ENCODE measurements at regions not wholly inside any gene's neighbourhood (a gene's known extent, or its start where the extent isn't known, plus 50 kb on each side); places are given as distances from the start of the nearest gene placed in this dataset.
"Not testable (repeated sequence)": the region's sequence is repeated elsewhere in the genome, so short reads cannot be mapped to it uniquely, and the experiment has no call there.

DNA sequence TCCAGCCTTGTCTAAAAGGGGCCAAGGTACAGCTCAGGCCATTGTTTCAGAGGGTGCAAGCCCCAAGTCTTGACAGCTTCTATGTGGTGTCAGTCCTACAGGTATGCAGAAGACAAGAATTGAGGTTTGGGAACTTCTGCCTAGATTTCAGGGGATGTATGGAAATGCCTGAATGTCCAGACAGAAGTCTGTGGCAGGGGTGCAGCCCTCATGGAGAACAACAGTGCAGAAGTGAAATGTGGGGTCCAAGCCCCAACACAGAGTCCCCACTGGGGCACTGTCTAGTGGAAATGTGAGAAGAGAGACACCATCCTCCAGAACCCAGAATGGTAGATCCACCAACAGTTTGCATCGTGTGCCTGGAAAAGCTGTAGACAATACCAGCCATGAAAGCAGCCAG, 400.3 kb upstream of the CAMK1G start:
- TF ChIP-seq TAF1 (IDR thresholded peaks at IDR 0.05; ENCODE audit: borderline replicate concordance, low read depth, low read length) (no peak), POLR2A (IDR thresholded peaks at IDR 0.05; ENCODE audit: low read depth, low read length) (no peak), POLR2AphosphoS5 (IDR thresholded peaks at IDR 0.05; ENCODE audit: low read depth, low read length) (no peak)
- FAIRE-seq = no peak
- DNase-seq (ENCODE audit: insufficient read length) = no peak

GRCh38 chr1:209187589-209187988, 395.9 kb upstream of the CAMK1G start:
- DNase-seq (ENCODE audit: insufficient read length) = no peak
- no peak for FAIRE-seq
- no peak for TF ChIP-seq POLR2A (IDR thresholded peaks at IDR 0.05; ENCODE audit: low read depth, low read length)
- TF ChIP-seq POLR2AphosphoS5 (IDR thresholded peaks at IDR 0.05; ENCODE audit: low read depth, low read length) = no peak
- TF ChIP-seq TAF1 (IDR thresholded peaks at IDR 0.05; ENCODE audit: borderline replicate concordance, low read depth, low read length) = no peak

DNA sequence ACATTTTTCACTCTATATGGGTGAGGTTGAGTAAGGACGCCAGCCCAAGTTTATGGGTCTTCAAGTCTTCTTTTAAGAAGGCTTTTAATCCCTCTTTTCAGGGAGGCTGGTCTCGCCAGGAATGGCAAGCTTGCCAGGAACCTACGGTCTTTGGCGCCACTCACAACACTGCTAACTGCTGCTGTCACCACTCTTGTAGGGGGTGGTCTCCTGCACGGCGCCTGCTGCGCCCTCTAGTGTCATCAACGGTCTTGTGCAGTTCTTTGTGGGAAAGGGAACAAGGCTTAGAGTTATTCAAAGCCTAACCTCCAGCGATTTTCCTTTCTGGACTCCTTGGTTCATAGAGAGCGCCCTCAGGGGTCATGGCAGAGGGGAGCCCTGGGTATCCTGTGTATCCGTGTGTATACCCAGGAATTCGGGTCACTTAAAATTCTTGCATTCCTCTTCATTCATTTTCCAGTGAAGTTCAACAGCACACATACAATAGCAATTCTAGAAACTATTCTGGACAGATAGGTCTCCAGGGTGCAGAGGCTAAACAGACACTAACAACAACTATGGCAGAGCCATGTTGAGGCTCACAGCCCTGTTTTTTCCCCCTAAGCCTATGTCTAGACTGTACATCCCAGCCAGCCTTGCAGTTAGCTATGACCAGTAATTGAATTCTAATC, 392.8 kb upstream of the CAMK1G start:
- TF ChIP-seq POLR2AphosphoS5 (IDR thresholded peaks at IDR 0.05; ENCODE audit: low read depth, low read length) (no peak), POLR2A (IDR thresholded peaks at IDR 0.05; ENCODE audit: low read depth, low read length) (no peak), TAF1 (IDR thresholded peaks at IDR 0.05; ENCODE audit: borderline replicate concordance, low read depth, low read length) (no peak)
- FAIRE-seq = peak; percentile 94
- DNase-seq (ENCODE audit: insufficient read length) = peak; percentile 27

DNA sequence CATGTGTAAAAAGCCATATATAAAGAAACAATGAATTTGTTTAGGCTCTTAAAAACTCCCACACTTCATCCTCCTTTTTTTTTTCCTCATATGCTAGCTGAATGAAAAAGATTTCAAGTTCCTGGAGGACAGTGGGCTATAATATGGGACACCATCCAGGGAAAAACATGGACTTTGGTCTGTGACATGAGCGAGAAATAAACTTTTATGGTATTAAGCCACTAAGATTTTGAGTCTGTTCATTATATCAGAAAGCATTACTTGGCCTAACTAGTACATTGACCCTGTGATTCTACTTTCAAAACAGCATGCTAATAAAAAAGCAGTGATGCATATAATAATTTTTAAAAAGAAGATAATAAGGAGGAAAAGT, 392.3 kb upstream of the CAMK1G start:
- DNase-seq (ENCODE audit: insufficient read length) = no peak
- TF ChIP-seq POLR2AphosphoS5 (IDR thresholded peaks at IDR 0.05; ENCODE audit: low read depth, low read length) (no peak), POLR2A (IDR thresholded peaks at IDR 0.05; ENCODE audit: low read depth, low read length) (no peak), TAF1 (IDR thresholded peaks at IDR 0.05; ENCODE audit: borderline replicate concordance, low read depth, low read length) (no peak)
- no peak for FAIRE-seq

- DNase-seq (ENCODE audit: insufficient read length) = no peak
- FAIRE-seq = no peak
- TF ChIP-seq POLR2AphosphoS5 (IDR thresholded peaks at IDR 0.05; ENCODE audit: low read depth, low read length) (no peak), POLR2A (IDR thresholded peaks at IDR 0.05; ENCODE audit: low read depth, low read length) (no peak), TAF1 (IDR thresholded peaks at IDR 0.05; ENCODE audit: borderline replicate concordance, low read depth, low read length) (no peak)
Measured at GRCh38 chr1:209196140-209196539, 387.4 kb upstream of the CAMK1G start.

- DNase-seq (ENCODE audit: insufficient read length) (no peak), FAIRE-seq (no peak)
- TF ChIP-seq TAF1 (IDR thresholded peaks at IDR 0.05; ENCODE audit: borderline replicate concordance, low read depth, low read length) (no peak), POLR2A (IDR thresholded peaks at IDR 0.05; ENCODE audit: low read depth, low read length) (no peak)
Measured at GRCh38 chr1:209198961-209199750, 384.4 kb upstream of the CAMK1G start.

DNA sequence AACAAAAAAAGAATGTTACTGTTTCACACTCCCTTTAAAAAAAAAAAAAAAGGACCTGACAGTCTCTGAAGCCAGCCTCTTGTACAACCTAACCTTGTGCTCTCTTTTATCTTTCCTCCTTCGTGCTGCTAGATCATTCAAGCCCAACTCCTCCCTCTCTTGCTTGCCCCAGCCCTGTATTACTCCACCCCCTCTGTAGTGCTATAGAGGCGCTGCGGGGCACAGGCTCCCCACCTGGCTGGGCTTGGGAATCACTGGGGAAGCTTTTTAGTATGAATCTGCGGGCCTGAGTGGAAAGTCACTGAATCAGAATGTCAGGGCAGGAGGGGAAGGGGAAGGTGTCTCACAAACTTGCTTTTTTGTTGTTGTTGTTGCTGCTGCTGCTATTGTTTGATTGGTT, 383.7 kb upstream of the CAMK1G start:
- FAIRE-seq (no peak), DNase-seq (ENCODE audit: insufficient read length) (no peak)
- TF ChIP-seq POLR2AphosphoS5 (IDR thresholded peaks at IDR 0.05; ENCODE audit: low read depth, low read length) = no peak
- no peak for TF ChIP-seq TAF1 (IDR thresholded peaks at IDR 0.05; ENCODE audit: borderline replicate concordance, low read depth, low read length)
- TF ChIP-seq POLR2A (IDR thresholded peaks at IDR 0.05; ENCODE audit: low read depth, low read length) = no peak

- DNase-seq (ENCODE audit: insufficient read length); FAIRE-seq: not testable (repeated sequence)
Measured at GRCh38 chr1:209202321-209202720, 381.2 kb upstream of the CAMK1G start.

DNA sequence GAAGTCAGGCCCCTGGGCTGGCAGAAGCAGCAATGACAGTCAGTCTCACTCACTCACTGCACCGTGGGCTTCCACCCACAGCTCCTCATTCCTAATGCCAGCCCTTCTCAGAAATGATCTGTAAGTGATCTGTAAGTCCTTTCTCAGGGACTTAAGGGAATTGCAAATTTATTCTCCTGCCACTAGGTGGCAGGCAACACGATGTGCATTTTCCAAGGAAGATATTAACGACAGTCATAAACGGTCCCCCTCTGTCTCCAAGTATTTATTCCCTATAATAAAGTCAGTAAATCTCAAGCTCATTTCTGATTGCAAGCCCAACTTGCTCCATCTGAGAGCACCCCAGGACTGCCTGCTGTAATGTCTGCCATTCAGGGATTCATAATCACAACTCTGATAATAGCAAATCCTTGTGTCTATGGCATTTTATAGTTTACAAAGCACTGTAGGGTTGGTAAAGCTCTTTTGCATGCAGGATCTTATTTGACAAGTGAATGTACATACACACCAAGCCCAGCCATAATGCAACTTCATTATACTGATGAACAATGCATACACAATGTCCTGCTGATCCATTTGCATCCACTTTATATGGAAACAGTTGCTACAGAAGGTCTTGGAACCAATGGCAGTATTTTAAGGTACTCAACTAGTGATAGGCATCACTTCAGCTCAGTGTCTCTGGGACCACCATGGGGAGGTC, 380.5 kb upstream of the CAMK1G start:
- no peak for TF ChIP-seq POLR2A (IDR thresholded peaks at IDR 0.05; ENCODE audit: low read depth, low read length)
- no peak for TF ChIP-seq POLR2AphosphoS5 (IDR thresholded peaks at IDR 0.05; ENCODE audit: low read depth, low read length)
- no peak for TF ChIP-seq TAF1 (IDR thresholded peaks at IDR 0.05; ENCODE audit: borderline replicate concordance, low read depth, low read length)
- FAIRE-seq = peak; percentile 77
- no peak for DNase-seq (ENCODE audit: insufficient read length)

DNA sequence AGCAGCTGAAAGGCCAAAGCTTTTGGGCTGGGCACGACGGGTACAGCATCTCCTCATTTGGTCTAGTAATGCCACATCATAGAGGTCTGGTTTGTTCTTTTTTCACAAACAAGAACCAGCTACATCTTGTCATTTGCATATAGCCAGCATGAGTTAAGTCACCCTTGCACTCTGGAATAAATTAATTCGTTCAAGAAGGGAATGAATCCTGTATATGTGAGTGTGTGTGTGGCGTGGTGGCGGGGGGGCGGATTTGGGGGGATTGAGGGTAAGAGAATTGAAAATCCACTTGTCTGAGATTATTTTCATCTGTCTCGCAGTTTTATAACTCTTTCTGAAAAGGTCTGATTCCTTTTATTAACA, 380.0 kb upstream of the CAMK1G start:
- no peak for DNase-seq (ENCODE audit: insufficient read length)
- TF ChIP-seq TAF1 (IDR thresholded peaks at IDR 0.05; ENCODE audit: borderline replicate concordance, low read depth, low read length) = no peak
- no peak for TF ChIP-seq POLR2AphosphoS5 (IDR thresholded peaks at IDR 0.05; ENCODE audit: low read depth, low read length)
- TF ChIP-seq POLR2A (IDR thresholded peaks at IDR 0.05; ENCODE audit: low read depth, low read length) = no peak
- no peak for FAIRE-seq

- no peak for FAIRE-seq
- no peak for TF ChIP-seq POLR2A (IDR thresholded peaks at IDR 0.05; ENCODE audit: low read depth, low read length)
- no peak for TF ChIP-seq POLR2AphosphoS5 (IDR thresholded peaks at IDR 0.05; ENCODE audit: low read depth, low read length)
- TF ChIP-seq TAF1 (IDR thresholded peaks at IDR 0.05; ENCODE audit: borderline replicate concordance, low read depth, low read length) = no peak
- no peak for DNase-seq (ENCODE audit: insufficient read length)
Measured at GRCh38 chr1:209205039-209205438, 378.5 kb upstream of the CAMK1G start.

All from GM12892 (cell line).